ENCODE measurements at regions not wholly inside any gene's neighbourhood (a gene's known extent, or its start where the extent isn't known, plus 50 kb on each side); places are given as distances from the start of the nearest gene placed in this dataset.

DNA sequence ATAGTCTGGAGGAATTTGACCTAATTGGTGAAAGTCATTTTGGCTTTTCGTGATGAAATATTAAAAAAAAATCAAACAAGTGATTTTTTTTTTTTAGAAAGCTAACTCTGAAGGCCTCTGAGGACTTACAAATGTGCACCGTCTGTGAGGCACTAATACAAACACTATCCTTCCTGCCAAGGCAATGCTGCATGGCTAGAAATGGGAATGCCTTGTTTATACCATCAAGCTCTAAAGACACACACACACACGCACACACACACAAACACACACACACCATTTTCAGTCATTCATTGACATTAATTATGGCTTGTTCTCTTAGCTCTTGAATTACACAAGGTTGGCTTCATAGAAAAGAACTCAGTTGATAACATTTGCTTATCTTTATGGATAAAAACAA, 1242.0 kb upstream of the ACVR2A start:
- TF ChIP-seq POLR2A (IDR thresholded peaks at IDR 0.05) = no peak
- TF ChIP-seq, protein P1, sequence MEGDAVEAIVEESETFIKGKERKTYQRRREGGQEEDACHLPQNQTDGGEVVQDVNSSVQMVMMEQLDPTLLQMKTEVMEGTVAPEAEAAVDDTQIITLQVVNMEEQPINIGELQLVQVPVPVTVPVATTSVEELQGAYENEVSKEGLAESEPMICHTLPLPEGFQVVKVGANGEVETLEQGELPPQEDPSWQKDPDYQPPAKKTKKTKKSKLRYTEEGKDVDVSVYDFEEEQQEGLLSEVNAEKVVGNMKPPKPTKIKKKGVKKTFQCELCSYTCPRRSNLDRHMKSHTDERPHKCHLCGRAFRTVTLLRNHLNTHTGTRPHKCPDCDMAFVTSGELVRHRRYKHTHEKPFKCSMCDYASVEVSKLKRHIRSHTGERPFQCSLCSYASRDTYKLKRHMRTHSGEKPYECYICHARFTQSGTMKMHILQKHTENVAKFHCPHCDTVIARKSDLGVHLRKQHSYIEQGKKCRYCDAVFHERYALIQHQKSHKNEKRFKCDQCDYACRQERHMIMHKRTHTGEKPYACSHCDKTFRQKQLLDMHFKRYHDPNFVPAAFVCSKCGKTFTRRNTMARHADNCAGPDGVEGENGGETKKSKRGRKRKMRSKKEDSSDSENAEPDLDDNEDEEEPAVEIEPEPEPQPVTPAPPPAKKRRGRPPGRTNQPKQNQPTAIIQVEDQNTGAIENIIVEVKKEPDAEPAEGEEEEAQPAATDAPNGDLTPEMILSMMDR (IDR thresholded peaks at IDR 0.05) = no peak

Data from testis (tissue), 2 donors.